ENCODE measurements at regions not wholly inside any gene's neighbourhood (a gene's known extent, or its start where the extent isn't known, plus 50 kb on each side); places are given as distances from the start of the nearest gene placed in this dataset.

DNA sequence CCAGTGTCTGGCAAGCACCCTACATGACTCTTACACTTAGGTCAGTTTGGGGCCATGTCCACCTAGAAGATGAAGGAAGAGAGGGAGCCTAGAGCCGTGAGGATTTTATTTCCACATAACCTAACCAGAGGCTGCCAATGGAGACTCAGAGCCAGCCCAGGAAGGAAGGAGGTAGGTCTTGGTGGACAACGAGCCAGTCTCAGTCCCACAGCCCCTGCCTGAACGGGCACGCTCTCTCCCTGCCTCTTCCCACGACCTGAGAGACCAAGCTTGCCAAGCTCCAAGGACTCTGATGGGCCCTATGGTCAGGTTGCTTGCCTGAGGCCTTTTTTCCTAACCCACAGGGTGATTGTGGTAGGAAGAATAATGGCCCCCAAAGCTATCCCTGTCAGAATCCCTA, 188.4 kb downstream of the TFCP2L1 start:
- no peak for DNase-seq (ENCODE audit: low read depth)

GRCh38 chr2:121098556-121098955, 186.4 kb downstream of the TFCP2L1 start:
- DNase-seq (ENCODE audit: low read depth): no peak

GRCh38 chr2:121099329-121100290, 185.4 kb downstream of the TFCP2L1 start:
- no peak for DNase-seq (ENCODE audit: low read depth)

- no peak for DNase-seq (ENCODE audit: low read depth)
These were observed 183.8 kb downstream of the TFCP2L1 start for GRCh38 chr2:121101093-121101715.

GRCh38 chr2:121102941-121103340, 182.1 kb downstream of the TFCP2L1 start:
- DNase-seq (ENCODE audit: low read depth): no peak

DNA sequence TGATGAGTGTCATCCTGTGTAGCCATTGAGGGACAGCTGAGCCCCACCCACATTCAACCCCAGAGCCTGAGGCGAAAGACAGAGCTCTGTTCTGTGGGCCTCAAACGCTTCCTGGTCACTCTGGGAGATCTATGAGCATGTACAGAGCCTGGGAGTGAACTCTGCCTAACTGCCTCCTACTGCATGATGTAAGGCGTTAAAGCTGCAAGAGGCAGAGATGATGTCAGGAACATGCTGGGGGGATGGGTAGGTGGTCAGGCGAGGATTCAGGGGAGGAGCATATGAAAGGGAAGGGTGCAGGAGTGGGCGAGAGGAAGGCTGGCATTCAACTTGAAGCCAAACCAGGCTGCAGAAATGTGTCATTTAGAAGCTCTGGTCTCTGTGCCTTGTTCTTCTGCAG, 181.0 kb downstream of the TFCP2L1 start:
- no peak for DNase-seq (ENCODE audit: low read depth)

DNA sequence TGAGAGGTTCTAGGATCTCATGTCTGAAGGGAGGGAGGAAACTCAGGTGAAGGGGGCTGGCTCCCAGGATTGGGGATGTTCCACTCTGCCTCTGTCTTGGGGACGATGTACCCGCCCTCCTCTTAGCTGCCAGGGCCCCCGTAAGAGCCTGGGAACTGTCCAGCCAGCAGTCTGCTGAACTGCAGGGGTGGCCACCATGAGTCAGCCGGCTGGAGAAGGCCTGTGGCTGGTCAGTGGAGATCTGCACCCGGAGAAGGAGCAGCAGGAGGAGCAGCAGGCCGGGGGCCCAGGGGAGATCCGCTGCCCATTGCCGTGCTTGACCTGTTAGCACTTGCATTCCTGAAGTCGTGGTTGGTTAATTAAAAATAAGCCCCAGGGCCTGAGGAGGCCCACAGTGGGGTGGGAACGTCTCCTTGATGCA, 180.3 kb downstream of the TFCP2L1 start:
- DNase-seq (ENCODE audit: low read depth): no peak

DNA sequence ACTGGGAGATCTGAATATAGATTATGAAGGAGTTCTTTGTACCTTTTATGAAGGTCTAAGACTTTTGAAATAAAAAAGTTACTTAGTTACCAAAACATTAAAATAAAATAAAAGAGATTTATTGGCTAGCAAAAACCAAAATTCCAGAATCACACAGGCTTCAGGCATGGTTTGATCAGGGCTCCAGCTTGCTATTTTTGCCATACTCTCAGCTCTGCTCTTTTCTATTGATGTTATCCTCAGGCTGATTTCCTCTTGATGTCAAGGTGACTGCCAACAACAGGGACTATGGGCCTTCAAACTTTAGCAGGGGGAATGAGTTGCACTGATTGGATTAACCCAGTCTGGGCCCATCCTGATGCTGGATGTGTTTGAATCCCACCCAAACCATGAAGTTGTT, 174.1 kb downstream of the TFCP2L1 start:
- no peak for DNase-seq (ENCODE audit: low read depth)

- DNase-seq (ENCODE audit: low read depth): no peak
These were observed 166.1 kb downstream of the TFCP2L1 start for GRCh38 chr2:121118951-121119350.

DNA sequence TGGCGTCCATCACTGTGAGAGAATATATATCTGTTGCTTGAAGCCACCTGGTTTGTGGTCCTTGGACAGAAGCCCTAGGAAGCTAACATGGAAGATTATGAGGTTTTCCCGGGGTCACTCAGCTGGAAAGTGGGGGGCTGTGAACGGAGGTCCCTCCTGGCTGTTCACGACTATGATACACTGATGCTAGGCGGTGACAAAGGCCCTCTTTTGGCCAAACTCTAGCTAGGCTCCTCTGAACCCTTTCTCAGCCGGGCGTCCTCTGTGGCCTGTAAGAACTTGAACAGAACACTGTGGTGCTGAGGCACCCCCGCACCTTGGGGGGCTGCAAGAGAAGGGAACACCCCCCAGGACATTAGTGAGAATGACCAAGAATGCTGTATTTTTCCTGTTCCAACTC, 164.6 kb downstream of the TFCP2L1 start:
- DNase-seq (ENCODE audit: low read depth): no peak

- DNase-seq (ENCODE audit: low read depth): no peak
These were observed 164.0 kb downstream of the TFCP2L1 start for GRCh38 chr2:121120991-121121390.

DNA sequence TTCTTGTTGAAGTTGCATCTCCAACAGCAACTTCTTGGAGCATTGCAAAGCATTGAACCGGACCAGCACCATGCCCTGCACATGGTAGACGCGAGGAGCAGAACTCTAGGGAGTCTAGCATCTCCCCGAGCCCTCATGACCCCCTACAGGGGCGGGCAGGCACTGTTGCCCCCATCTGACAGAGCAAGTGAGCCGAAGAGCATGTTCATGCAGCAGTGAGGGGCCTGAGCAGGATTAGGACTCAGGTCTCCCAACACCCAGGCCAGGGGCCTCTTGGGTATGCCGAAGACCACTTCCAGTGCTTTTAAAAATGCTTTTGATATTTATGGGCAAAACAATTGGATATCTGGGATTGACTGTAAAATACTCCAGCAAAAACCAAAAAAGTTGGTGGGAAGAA, 163.3 kb downstream of the TFCP2L1 start:
- DNase-seq (ENCODE audit: low read depth): no peak

DNA sequence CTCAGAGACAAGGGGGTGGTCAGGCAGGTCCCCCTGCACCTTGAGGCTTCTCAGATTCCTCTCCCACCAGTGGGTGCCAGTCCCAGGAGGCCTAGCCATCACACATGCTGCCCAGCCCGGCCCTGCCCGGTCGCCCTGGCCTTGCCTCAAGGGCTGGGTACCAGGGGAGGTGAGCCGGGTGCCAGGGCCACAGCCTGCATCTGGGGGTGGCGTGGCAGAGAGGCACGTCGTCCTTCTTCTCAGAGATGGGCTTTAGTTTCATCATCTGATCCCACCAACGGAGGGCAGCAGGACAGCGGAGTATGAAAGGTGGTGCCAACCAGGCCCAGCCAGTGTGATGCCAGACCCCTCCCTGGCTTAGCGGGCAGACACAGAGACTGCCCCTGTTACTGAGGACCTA, 161.7 kb downstream of the TFCP2L1 start:
- no peak for DNase-seq (ENCODE audit: low read depth)

GRCh38 chr2:121124330-121124729, 160.7 kb downstream of the TFCP2L1 start:
- no peak for DNase-seq (ENCODE audit: low read depth)

DNA sequence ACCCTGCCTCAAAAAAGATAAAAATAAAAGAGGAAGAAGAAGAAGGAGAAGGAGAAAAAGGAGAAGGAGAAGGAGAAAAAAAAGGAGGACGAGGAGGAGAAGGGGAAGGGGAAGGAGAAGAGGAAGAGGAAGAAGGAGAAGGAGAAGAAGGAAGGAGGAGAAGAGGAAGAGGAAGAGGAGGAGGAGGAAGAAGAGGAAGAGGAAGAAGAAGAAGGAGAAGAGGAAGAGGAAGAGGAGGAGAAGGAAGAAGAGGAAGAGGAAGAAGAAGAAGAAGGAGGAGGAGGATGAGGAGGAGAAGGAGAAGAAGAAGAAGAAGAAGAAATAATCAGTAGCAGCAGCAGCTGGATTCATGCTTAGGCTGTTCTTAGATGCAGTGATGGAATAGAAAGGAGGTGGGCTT, 159.7 kb downstream of the TFCP2L1 start:
- DNase-seq (ENCODE audit: low read depth): no peak

DNA sequence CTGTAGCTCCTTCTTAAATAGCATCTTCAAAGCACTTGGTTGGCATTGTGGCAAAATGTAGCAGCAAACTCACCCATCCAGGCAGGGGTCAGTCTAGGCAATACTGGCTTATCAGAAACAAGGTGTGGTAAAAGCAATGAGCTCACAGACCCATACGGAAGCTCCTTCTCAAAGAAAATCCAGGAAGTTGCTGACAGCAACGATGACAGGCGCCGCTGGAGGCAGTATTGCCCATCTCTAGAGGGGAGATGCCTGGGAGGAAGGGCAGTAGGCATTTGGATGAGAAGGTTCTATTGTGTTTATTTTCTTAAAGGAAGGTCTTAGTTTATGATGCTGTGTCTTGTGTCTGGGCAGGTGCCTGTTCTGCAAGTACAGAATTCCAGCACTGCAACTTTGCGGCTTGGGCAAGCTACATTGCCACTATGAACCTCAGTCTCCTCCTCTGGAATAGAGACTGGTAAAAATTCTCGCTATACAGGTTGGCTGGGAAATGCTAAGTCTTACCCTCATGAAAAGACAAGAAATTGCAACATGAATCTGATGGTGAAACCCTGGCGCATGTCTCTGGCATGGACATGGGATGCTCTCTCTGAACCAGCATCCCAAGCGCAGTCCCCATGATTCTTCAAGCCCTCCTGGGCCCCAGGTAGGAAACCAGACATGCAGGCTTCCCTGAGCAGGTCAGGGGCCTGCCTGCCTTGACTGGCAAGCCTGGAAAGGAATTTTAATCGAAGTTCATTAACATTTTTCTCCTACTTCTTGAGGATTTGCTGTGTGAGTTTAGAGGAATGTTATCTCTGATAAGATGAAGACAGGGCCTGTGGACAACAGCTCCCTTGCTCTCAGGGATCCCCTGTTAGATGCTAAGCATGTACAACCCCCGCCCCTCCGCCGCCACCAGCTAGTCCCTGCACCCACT, 156.0 kb downstream of the TFCP2L1 start:
- no peak for DNase-seq (ENCODE audit: low read depth)

DNA sequence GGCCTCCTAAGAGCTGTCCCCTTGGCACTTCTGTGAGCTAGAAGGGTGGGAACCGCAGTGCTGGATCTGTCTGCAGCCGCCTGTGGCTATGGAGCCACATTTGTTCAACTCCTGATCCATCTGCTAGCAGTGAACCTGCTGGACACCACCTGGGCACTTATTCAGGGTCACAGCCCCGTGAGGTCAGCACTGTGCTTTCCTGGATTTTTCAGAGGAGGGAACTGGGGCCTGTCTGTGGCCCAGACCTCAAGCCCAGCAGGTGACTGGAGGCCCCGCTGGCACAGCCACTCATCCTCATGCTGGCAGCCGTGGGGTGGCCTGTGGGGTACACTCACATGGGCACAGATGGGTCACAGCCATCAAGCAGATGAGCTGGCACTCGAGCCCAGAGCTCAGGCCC, 155.3 kb downstream of the TFCP2L1 start:
- no peak for DNase-seq (ENCODE audit: low read depth)

- no peak for DNase-seq (ENCODE audit: low read depth)
These were observed 154.6 kb downstream of the TFCP2L1 start for GRCh38 chr2:121130301-121130850.

DNA sequence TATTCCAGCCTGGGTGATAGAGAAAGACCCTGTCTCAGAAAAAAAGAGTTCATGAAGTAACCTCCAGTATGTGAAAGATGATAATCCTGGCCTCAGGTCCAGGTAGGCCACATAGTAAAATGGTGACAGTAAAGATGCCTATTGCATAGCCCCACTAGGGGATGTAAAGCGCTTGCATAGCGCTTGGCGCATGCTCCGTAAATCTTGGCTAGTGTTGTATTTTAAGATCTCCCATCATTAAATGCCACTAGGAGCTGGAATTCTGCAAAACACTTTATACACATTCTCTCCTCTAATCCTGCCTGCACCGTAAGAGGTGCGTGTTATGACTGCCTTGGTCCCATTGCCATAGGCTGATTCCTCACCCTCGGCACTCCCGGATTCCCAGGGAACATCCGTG, 153.6 kb downstream of the TFCP2L1 start:
- no peak for DNase-seq (ENCODE audit: low read depth)

DNA sequence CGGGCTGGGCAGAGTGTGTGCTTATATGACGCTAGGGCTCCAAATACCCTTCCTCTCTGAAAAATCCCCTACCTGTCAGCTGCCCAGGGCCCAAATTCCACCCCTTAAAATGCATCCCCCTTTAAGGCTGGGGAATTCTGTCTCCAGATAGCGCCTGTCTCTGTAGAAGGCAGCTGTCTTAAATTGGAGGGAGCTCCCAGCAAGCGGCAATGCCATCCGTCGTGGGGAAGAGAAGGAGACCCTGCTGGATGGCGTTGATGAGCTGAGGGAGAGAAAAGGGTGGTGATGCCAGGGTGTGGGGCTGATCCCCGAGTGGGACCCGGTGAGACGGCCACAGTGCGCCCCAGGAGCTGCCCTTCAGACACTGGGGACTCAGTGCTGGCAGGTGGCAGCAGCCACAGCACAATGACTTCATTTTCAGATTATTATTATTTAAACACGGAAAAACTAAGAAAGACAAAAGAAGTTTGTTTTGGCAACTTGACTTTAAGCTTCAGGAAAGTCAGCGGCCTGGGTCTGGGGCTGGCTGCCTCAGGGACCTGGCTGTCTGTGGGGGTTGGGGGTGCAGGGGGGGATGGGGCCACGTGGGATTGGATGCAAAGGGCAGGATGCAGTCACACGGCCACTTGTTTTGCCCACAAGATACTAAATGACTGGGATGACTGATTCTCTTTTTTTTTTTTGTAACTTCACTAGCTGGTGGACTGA, 152.8 kb downstream of the TFCP2L1 start:
- no peak for DNase-seq (ENCODE audit: low read depth)

GRCh38 chr2:121132762-121133107, 152.3 kb downstream of the TFCP2L1 start:
- DNase-seq (ENCODE audit: low read depth): no peak

Data from T follicular helper cell (primary cell).